ENCODE measurements at regions not wholly inside any gene's neighbourhood (a gene's known extent, or its start where the extent isn't known, plus 50 kb on each side); places are given as distances from the start of the nearest gene placed in this dataset.

GRCh38 chr5:8840237-8840636 lies 705.6 kb downstream of the SEMA5A start:
- TF ChIP-seq CTCF (IDR thresholded peaks at IDR 0.05; ENCODE audit: low read depth, low read length) (no peak), EZH2phosphoT487 (IDR thresholded peaks at IDR 0.05; ENCODE audit: low read depth) (no peak)
